C4-2B (cell line): ENCODE measurements at regions not wholly inside any gene's neighbourhood (a gene's known extent, or its start where the extent isn't known, plus 50 kb on each side); places are given as distances from the start of the nearest gene placed in this dataset.

Experiments used
- ZFX ChIP-seq: fragments of 450-650 bp; IDR thresholded peaks from 2 replicates; pipeline ENCODE4 v1.6.1; 2017
- TF ChIP-seq, protein P1 (sequence below): fragments of 450-650 bp; conservative IDR thresholded peaks from 2 replicates; pipeline ENCODE4 v1.5.1; 2017; ENCODE audit warnings: mild to moderate bottlenecking

DNA sequence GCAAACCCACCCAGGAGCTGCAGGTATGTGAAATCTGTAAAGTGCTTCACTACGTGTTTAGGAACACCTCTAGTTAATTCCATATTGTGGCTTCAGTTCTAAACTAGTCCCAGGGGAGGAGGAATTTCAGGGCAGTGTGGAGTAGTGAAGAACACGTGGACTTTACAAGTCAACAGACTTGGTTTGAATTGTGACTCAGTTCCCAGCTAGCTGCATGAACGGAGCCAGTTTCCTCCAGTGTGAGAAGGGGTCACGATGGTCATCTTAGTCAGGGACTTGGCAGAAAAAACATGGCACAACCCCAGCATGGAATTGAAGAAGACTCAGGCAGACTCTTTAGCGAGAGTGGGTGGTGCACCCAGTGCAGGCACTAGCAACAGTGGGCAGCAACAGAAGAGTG is 175.7 kb upstream of the UBL3 start:
- TF ChIP-seq, protein P1, sequence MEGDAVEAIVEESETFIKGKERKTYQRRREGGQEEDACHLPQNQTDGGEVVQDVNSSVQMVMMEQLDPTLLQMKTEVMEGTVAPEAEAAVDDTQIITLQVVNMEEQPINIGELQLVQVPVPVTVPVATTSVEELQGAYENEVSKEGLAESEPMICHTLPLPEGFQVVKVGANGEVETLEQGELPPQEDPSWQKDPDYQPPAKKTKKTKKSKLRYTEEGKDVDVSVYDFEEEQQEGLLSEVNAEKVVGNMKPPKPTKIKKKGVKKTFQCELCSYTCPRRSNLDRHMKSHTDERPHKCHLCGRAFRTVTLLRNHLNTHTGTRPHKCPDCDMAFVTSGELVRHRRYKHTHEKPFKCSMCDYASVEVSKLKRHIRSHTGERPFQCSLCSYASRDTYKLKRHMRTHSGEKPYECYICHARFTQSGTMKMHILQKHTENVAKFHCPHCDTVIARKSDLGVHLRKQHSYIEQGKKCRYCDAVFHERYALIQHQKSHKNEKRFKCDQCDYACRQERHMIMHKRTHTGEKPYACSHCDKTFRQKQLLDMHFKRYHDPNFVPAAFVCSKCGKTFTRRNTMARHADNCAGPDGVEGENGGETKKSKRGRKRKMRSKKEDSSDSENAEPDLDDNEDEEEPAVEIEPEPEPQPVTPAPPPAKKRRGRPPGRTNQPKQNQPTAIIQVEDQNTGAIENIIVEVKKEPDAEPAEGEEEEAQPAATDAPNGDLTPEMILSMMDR = no peak
- TF ChIP-seq ZFX = no peak
